HEK293T (cell line): ENCODE measurements at regions not wholly inside any gene's neighbourhood (a gene's known extent, or its start where the extent isn't known, plus 50 kb on each side); places are given as distances from the start of the nearest gene placed in this dataset.

Experiments
- ARNT ChIP-seq: fragments of 450-650 bp; IDR thresholded peaks from 2 replicates; pipeline ENCODE4 v1.6.1; 2017; ENCODE audit warnings: mild to moderate bottlenecking
- BHLHE40 ChIP-seq: fragments of 450-650 bp; IDR thresholded peaks from 2 replicates; pipeline ENCODE4 v1.6.1; 2016; ENCODE audit warnings: mild to moderate bottlenecking, moderate library complexity, borderline replicate concordance
- ELF4 ChIP-seq: fragments of 450-650 bp; IDR thresholded peaks from 2 replicates; pipeline ENCODE4 v1.6.1; 2017; ENCODE audit warnings: antibody characterized with exemption
- FOXA1 ChIP-seq: fragments of 450-650 bp; IDR thresholded peaks from 2 replicates; pipeline ENCODE4 v1.6.1; 2016; ENCODE audit warnings: mild to moderate bottlenecking
- FOXK2 ChIP-seq: fragments of 450-650 bp; IDR thresholded peaks from 2 replicates; pipeline ENCODE4 v1.6.1; 2016; ENCODE audit warnings: mild to moderate bottlenecking
- FOXM1 ChIP-seq: fragments of 450-650 bp; IDR thresholded peaks from 2 replicates; pipeline ENCODE4 v1.6.1; 2017; ENCODE audit warnings: mild to moderate bottlenecking, borderline replicate concordance
- HDGF ChIP-seq: fragments of 450-650 bp; IDR thresholded peaks from 2 replicates; pipeline ENCODE4 v1.6.1; 2017; ENCODE audit warnings: antibody characterized with exemption, borderline replicate concordance
- L3MBTL2 ChIP-seq: fragments of 450-650 bp; conservative IDR thresholded peaks from 2 replicates; pipeline ENCODE4 v1.6.1; 2016; ENCODE audit warnings: mild to moderate bottlenecking
- NFRKB ChIP-seq: fragments of 450-650 bp; IDR thresholded peaks from 2 replicates; pipeline ENCODE4 v1.6.1; 2016; ENCODE audit warnings: mild to moderate bottlenecking, moderate library complexity
- SP1 ChIP-seq: fragments of 450-650 bp; IDR thresholded peaks from 2 replicates; pipeline ENCODE4 v1.6.1; 2017
- SUZ12 ChIP-seq: fragments of 450-650 bp; IDR thresholded peaks from 2 replicates; pipeline ENCODE4 v1.6.1; 2016; ENCODE audit warnings: mild to moderate bottlenecking
- TARDBP ChIP-seq: fragments of 450-650 bp; IDR thresholded peaks from 2 replicates; pipeline ENCODE4 v1.6.1; 2016
- ZNF384 ChIP-seq: fragments of 450-650 bp; IDR thresholded peaks from 2 replicates; pipeline ENCODE4 v1.6.1; 2016
- TF ChIP-seq, protein P1 (sequence below): fragments of 450-650 bp; IDR thresholded peaks from 2 replicates; pipeline ENCODE4 v1.6.1; 2016

DNA sequence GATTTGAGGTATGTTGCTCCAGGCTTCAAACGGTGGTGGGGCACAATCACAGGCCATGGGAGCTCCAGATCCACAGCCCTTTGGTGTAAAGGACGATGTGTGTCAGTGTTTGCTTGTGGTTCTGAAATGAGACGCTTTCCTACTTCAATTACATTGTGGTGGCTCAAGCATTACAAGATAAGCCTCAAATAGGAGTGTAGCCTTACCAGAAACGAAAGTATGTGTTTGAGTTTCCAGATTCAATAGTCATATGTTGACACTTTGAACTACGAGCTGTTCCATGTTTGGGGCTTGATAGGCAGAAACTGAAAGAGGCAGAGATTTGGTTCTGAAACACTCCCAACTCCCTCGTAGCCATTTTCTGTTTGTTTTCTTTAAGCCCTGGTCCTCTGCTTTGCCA is 187.1 kb downstream of the MYLK4 start:
- TF ChIP-seq L3MBTL2 (no peak), FOXK2 (no peak), FOXM1 (no peak), ARNT (no peak), ELF4 (no peak), SP1 (no peak), SUZ12 (no peak), BHLHE40 (no peak), FOXA1 (no peak), ZNF384 (no peak), HDGF (no peak), NFRKB (no peak), TARDBP (no peak)
- TF ChIP-seq, protein P1, sequence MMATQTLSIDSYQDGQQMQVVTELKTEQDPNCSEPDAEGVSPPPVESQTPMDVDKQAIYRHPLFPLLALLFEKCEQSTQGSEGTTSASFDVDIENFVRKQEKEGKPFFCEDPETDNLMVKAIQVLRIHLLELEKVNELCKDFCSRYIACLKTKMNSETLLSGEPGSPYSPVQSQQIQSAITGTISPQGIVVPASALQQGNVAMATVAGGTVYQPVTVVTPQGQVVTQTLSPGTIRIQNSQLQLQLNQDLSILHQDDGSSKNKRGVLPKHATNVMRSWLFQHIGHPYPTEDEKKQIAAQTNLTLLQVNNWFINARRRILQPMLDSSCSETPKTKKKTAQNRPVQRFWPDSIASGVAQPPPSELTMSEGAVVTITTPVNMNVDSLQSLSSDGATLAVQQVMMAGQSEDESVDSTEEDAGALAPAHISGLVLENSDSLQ = no peak
